ENCODE measurements at regions not wholly inside any gene's neighbourhood (a gene's known extent, or its start where the extent isn't known, plus 50 kb on each side); places are given as distances from the start of the nearest gene placed in this dataset.
"Not testable (repeated sequence)": the region's sequence is repeated elsewhere in the genome, so short reads cannot be mapped to it uniquely, and the experiment has no call there.

DNA sequence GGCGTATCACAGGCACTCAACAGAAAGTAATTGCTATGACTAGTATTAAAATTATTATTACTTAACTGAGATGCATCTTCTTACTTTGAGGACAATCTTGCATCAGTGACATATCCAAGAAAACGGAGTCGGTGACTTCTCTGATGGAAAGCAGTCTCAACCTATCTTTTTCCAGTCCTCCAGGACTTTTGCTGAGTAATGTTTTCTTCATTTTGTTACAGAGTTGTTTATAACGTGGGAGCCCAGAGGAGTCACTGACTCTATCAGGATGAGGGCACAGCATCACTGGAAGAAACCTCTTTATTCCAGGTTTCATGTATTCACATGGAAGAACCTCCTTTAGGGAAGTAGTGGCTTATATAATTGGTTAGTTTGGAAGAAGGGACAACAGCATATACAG lies 51.5 kb upstream of the MELK start:
- DNase-seq = no peak

GRCh38 chr9:36517131-36517530 lies 55.6 kb upstream of the MELK start:
- DNase-seq = no peak

GRCh38 chr9:36504156-36504555 lies 68.5 kb upstream of the MELK start:
- DNase-seq = peak in 6 of 58 donors; percentile 5 to 17 (median 10)

- no peak for DNase-seq
These were observed 69.3 kb upstream of the MELK start for GRCh38 chr9:36503172-36504088.

- no peak for DNase-seq
These were observed 71.0 kb upstream of the MELK start for GRCh38 chr9:36501727-36502126.

- DNase-seq = not testable (repeated sequence)
These were observed 71.8 kb upstream of the MELK start for GRCh38 chr9:36500931-36501330.

- peak in 1 of 58 donors; percentile 1 for DNase-seq
These were observed 73.4 kb upstream of the MELK start for GRCh38 chr9:36499174-36499890.

GRCh38 chr9:36493564-36493963 lies 79.1 kb upstream of the MELK start:
- DNase-seq = not testable (repeated sequence)

- DNase-seq = no peak
These were observed 79.8 kb upstream of the MELK start for GRCh38 chr9:36492865-36493264.

DNA sequence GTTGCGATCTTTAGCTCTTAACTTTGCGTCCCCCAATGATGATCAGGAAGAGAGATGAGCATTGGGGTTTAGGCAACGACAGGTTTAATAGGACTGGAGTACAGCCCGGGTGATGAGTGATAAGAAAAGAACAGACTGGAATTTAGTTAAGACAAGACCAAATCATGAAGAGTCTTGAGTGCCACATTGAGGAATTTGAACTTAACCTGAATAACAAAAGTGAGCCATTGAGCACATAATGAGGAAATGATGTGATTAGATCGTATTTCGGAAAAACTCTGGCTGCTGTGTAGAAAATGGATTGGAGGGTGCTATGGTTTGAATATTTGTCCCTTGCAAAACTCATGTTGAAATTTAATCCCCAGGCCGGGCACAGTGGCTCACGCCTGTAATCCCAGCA lies 83.2 kb upstream of the MELK start:
- DNase-seq = no peak

- DNase-seq = peak in 1 of 58 donors; percentile 22
These were observed 84.3 kb upstream of the MELK start for GRCh38 chr9:36488389-36488756.

DNA sequence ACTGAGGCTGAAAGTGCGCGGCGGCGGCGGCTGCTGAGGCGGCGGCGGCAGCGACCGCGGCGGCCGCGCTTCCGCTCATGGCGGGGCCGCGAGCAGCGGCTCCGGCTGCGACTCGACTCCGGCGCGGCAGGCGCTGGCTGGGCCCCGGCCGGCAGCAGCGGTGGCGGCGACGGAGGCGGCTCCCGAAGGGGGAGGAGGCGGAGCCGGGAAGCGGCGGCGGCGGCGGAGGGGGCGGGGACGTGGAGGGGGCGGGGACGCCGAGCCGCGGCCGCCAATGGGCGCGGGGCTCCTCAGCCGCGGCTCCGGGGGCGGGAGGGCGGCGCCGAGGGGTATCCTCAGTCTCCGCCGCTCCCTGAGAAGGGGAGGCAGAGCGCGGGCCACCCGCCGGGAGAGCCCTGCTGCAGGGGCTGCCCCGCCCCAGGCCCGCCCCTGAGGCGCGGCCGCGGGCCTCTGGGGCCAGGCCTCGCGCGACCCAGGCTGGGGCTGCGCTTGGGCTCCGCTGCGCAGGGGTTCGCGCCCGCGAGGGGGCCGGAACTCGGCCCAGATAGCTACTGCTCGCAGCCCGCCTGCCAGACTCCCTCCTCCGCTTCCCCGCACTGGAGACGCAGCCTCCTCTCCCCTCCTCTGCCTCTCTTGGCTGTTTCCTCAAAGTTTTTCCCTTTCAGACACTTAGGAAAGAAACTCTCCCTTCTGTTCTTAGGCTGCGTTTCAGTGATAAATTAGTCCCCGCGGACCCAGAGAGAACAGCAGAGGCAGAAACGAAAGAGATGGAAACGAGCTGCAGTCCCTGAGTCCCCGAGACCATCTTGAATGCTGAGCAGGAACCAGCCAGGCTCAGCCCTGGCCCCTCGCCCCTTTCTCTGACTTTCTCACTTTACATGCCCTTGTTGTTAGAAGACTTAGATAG lies 85.0 kb upstream of the MELK start:
- peak; percentile 32 to 92 (median 84) for DNase-seq

- peak in 16 of 58 donors; percentile 13 to 46 (median 34) for DNase-seq
These were observed 85.7 kb upstream of the MELK start for GRCh38 chr9:36486933-36487481.

DNA sequence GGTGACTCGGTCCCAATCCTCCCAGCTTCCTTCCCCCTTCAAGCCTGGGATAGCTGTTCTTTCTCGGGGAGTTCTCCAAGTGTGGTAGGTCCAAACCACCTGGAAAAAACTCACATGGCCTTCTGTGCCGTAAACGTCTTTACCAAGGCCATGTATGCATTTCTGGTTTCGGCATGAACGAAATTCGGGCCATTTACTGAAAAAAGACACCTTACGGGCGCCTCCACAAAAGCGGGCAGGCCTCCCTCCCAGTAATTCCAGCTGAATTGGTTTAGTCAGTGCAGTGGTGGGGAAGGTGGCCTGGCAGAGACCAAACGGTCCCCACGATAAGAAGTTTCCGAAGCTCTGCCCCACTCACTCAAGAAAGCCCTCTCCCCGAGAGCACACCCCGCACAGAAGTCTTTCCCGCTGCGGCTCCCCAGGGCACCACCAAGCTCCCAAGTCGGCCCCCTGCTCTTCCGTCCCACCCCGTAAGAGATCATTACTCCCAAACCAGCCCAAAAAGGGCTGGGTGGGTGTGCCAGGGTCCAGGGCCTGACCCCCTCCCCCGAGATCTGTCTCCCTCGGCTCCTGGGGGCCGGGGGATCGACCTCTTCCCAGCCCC lies 86.3 kb upstream of the MELK start:
- peak in 10 of 58 donors; percentile 6 to 35 (median 22) for DNase-seq

- DNase-seq = peak in 2 of 58 donors; percentile 25 to 27
These were observed 85.7 kb upstream of the RNF38 start for GRCh38 chr9:36485647-36486328.

DNA sequence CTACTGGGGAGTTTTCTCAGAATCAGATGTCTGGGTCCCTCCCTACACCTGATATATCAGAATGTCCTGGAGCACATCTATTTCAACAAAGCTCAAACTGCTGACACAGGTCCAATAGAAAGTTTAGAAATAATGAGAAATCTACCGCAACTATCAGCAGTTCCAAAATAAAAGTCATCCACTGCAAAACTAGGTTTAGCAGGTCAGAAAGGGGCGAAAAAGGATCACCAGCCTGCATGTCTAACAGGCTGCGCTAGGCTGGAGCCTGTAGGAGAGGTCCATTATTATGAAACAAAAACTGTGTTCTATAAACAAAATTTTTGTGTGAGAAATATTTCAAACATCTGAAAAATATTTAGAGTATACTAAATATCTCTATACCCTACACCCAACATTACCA lies 84.1 kb upstream of the RNF38 start:
- DNase-seq = no peak

GRCh38 chr9:36479101-36479500 lies 79.0 kb upstream of the RNF38 start:
- DNase-seq = peak in 25 of 58 donors; percentile 6 to 63 (median 31)

- DNase-seq = no peak
These were observed 71.3 kb upstream of the RNF38 start for GRCh38 chr9:36471359-36471758.

DNA sequence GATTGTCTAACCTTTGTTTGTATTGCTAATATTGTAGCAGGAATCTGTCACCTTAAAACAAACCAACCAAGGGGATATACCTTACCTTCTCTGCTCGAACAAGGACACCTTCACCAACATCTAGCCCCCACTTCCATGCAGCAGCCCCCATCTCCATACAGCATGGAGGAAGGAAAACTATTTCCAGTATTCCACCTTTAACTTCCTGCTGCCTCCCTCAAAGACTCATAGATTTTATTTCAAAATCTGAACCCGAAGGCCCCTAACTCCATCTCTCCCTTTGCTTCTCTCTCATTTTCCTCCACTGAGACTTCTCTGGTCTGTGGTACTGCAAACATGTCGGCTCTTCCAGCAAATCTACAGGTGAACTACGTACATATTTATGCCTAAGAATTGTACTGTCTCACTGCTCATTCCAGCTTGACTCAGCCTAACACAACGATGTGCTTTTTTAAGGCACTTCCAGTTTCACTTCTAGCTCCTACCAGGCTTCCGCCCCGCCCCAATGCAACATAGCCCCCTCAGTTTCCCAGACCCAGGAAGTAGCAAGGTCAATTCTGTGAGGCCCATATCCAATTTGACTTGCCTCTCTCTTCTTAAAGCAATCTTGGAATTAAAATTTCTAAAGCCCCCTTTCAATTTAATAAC lies 70.7 kb upstream of the RNF38 start:
- peak in 7 of 58 donors; percentile 2 to 26 (median 11) for DNase-seq
